PC-9 (cell line): ENCODE measurements at regions not wholly inside any gene's neighbourhood (a gene's known extent, or its start where the extent isn't known, plus 50 kb on each side); places are given as distances from the start of the nearest gene placed in this dataset.

ENCODE experiments used
- CTCF ChIP-seq: fragments of 200-600 bp; sonication (generic); conservative IDR thresholded peaks from 2 replicates; pipeline ENCODE4 v1.6.1; 2017; ENCODE audit warnings: mixed run types, antibody characterized with exemption, mild to moderate bottlenecking, moderate library complexity
- EZH2 ChIP-seq: fragments of 200-600 bp; sonication (generic); IDR thresholded peaks from 2 replicates; pipeline ENCODE4 v1.8.0; 2017; ENCODE audit warnings: antibody characterized with exemption, low read depth

DNA sequence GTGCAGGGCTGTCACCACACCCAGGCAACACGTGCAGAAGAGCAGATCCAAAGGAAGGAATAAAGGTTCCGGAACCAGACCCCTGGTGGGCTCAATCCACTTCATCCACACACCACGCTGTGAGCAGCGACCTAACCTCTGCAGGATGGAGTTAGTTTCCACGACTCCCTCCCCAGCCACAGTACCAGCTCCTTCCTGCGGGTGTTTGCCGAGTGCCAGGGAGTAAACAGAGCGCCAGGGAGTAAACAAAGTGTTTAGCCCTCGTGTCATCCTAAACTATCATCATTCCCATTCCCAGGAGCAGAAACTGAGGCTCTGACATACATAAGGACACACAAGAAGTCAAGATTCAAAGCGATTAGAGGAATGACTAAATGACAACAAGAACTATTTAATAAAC lies 261.3 kb downstream of the MN1 start:
- TF ChIP-seq CTCF (no peak), EZH2 (no peak)
